ENCODE measurements at regions not wholly inside any gene's neighbourhood (a gene's known extent, or its start where the extent isn't known, plus 50 kb on each side); places are given as distances from the start of the nearest gene placed in this dataset.

DNA sequence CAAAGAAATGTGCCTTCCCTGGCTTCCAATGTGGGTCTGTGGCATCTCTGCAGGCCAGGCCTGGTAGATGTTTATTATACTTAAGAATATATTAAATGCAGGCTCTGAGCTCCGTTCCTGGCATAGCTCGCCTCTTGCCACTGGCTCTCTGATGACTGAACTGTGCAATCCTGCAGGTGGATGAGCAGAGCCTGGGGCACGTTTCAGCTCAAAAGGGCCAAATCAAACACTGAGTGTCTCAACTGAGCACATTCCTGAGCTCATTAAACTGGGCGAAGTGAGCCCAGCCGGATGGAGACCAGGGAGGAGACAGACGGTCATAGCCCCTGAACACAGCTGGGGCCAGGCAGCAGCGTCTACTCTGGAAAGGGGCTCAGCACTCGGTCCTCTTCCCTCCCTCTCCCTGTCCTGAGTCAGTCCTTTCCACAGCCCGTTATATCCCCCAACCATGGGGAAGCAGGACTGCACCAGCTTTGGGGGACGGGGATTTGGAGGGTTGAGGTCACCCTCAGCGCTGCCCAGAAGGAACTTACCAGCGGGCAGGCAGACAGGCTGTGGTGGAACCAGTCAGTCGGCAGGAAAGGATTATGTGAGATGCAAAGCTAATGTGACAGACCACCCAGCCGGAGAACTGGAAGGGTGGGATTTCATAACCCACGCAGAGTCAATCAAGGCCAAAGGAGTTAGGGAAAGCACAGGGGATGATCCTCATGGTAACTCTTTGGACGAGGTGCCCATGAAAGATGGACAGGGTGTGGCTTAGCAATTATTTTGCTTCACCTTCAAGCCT, 77.4 kb upstream of the ANKRD34C start:
- H3K36me3 Mint-ChIP-seq (ENCODE audit: insufficient read depth, unreplicated experiment) = no peaks in the 10 kb centered on the region
- no peaks in the 10 kb centered on the region for H3K9me3 Mint-ChIP-seq (ENCODE audit: unreplicated experiment)
- DNase-seq (ENCODE audit: unreplicated experiment) = no peak
- no peak overlapping the region for H3K4me3 Mint-ChIP-seq (ENCODE audit: unreplicated experiment)
- CTCF ChIA-PET = interaction anchor here (5.8 kb wide), 1 partner anchor 21 kb away, joined by 36 read pairs; no protein-coding TSS in a partner anchor
- POLR2A ChIA-PET = interaction anchor here (0.6 kb wide), 1 partner anchor 41 kb away, joined by 4 read pairs; no protein-coding TSS in a partner anchor
- TF ChIP-seq, protein P1, sequence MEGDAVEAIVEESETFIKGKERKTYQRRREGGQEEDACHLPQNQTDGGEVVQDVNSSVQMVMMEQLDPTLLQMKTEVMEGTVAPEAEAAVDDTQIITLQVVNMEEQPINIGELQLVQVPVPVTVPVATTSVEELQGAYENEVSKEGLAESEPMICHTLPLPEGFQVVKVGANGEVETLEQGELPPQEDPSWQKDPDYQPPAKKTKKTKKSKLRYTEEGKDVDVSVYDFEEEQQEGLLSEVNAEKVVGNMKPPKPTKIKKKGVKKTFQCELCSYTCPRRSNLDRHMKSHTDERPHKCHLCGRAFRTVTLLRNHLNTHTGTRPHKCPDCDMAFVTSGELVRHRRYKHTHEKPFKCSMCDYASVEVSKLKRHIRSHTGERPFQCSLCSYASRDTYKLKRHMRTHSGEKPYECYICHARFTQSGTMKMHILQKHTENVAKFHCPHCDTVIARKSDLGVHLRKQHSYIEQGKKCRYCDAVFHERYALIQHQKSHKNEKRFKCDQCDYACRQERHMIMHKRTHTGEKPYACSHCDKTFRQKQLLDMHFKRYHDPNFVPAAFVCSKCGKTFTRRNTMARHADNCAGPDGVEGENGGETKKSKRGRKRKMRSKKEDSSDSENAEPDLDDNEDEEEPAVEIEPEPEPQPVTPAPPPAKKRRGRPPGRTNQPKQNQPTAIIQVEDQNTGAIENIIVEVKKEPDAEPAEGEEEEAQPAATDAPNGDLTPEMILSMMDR (IDR thresholded peaks at IDR 0.05; ENCODE audit: unreplicated experiment) = no peak
- intact Hi-C loops (cut with micrococcal nuclease) = no loop called here
- no peaks in the 10 kb centered on the region for H3K4me1 Mint-ChIP-seq (ENCODE audit: insufficient read depth, unreplicated experiment)
- BruUV-seq (replicated peaks) = no TSS peak
- no peak overlapping the region for H3K27ac Mint-ChIP-seq (ENCODE audit: low read depth, unreplicated experiment)
- H3K27me3 Mint-ChIP-seq (ENCODE audit: insufficient read depth, unreplicated experiment) = peaks cover 70% of the 10 kb centered on the region

DNA sequence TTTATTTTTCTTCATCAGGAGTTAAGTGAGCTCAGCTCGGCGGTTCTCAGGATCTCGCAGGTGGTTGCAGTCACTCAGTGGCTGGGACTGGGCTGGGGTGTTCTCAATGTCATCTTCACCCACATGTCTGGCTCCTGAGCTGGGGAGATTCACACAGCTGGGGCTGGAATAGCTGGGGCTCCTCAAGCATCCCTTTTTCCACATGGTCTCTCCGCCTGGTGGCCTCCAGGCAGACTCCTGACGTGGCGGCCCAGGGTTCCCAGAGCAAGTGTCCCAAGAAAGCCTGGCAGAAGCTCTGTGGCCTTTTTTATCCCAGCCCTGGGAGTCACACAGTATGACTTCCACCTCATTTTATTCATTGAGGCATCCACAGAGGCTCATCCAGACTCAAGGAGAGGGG, 84.1 kb upstream of the ANKRD34C start:
- BruUV-seq (replicated peaks) = no TSS peak
- no peaks in the 10 kb centered on the region for H3K36me3 Mint-ChIP-seq (ENCODE audit: insufficient read depth, unreplicated experiment)
- no peak overlapping the region for H3K4me3 Mint-ChIP-seq (ENCODE audit: unreplicated experiment)
- H3K27ac Mint-ChIP-seq (ENCODE audit: low read depth, unreplicated experiment) = no peak overlapping the region
- TF ChIP-seq, protein P1 (IDR thresholded peaks at IDR 0.05; ENCODE audit: unreplicated experiment) = no peak
- H3K4me1 Mint-ChIP-seq (ENCODE audit: insufficient read depth, unreplicated experiment) = no peaks in the 10 kb centered on the region
- intact Hi-C loops (cut with micrococcal nuclease) = no loop called here
- peaks cover 56% of the 10 kb centered on the region for H3K27me3 Mint-ChIP-seq (ENCODE audit: insufficient read depth, unreplicated experiment)
- ChIA-PET CTCF (interaction anchor here (0.7 to 2.7 kb wide), 2 partner anchors 12 to 14 kb away, joined by 4 to 21 read pairs; no protein-coding TSS in a partner anchor), POLR2A (no interaction called here)
- DNase-seq (ENCODE audit: unreplicated experiment) = no peak
- H3K9me3 Mint-ChIP-seq (ENCODE audit: unreplicated experiment) = no peaks in the 10 kb centered on the region

DNA sequence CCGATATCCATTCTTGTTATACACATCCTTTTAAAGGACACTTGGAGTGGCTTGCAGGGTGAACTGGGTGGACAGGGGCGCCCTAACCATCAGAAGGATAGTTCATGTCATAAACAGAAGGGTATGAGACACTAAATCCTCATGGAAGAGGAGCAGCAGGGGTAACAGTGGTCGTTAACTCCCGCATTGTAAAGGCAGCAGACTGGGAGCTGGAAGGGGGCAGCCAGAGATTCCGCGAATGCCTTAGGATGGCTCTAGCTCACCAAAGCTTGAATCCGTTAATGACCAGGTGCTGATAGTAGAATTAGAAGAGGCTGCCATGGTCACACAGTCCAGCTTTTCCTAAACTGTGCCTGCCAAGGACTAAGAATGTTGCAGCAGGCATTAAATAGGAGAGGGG, 85.2 kb upstream of the ANKRD34C start:
- H3K27ac Mint-ChIP-seq (ENCODE audit: low read depth, unreplicated experiment) = no peak overlapping the region
- no peaks in the 10 kb centered on the region for H3K36me3 Mint-ChIP-seq (ENCODE audit: insufficient read depth, unreplicated experiment)
- no peak overlapping the region for H3K4me3 Mint-ChIP-seq (ENCODE audit: unreplicated experiment)
- intact Hi-C loops (cut with micrococcal nuclease) = no loop called here
- ChIA-PET POLR2A (interaction anchor here (0.6 kb wide), 1 partner anchor 457 kb away, joined by 3 read pairs; no protein-coding TSS in a partner anchor), CTCF (interaction anchor here (2.7 kb wide), 1 partner anchor 13 kb away, joined by 21 read pairs; no protein-coding TSS in a partner anchor)
- H3K9me3 Mint-ChIP-seq (ENCODE audit: unreplicated experiment) = no peaks in the 10 kb centered on the region
- TF ChIP-seq, protein P1 (IDR thresholded peaks at IDR 0.05; ENCODE audit: unreplicated experiment) = no peak
- no TSS peak for BruUV-seq (replicated peaks)
- H3K27me3 Mint-ChIP-seq (ENCODE audit: insufficient read depth, unreplicated experiment) = peaks cover 45% of the 10 kb centered on the region
- H3K4me1 Mint-ChIP-seq (ENCODE audit: insufficient read depth, unreplicated experiment) = no peaks in the 10 kb centered on the region
- DNase-seq (ENCODE audit: unreplicated experiment) = no peak

DNA sequence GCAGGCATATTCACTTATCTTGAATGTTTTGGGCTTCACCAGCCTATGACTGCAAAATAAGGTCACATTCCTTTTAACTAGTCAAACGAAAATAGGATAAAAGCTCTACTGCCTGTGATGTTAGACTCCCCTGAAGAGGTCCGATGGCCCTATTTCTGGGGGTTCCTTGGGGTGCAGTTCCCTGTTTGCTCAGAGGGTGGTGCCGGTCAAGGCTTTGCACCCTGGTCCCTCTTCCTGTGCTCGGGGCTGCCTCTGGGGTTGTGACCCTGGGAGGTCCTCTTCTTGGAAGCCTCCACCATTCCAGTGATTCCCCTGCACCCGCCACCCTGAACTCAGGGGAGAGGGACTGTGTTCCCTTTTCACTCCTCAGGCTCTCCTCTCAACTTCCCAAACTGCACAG, 86.7 kb upstream of the ANKRD34C start:
- CTCF ChIA-PET = interaction anchor here (1.4 kb wide), 1 partner anchor 11 kb away, joined by 4 read pairs; no protein-coding TSS in a partner anchor
- no peak overlapping the region for H3K27ac Mint-ChIP-seq (ENCODE audit: low read depth, unreplicated experiment)
- H3K36me3 Mint-ChIP-seq (ENCODE audit: insufficient read depth, unreplicated experiment) = no peaks in the 10 kb centered on the region
- H3K4me1 Mint-ChIP-seq (ENCODE audit: insufficient read depth, unreplicated experiment) = no peaks in the 10 kb centered on the region
- H3K9me3 Mint-ChIP-seq (ENCODE audit: unreplicated experiment) = no peaks in the 10 kb centered on the region
- BruUV-seq (replicated peaks) = no TSS peak
- no peak overlapping the region for H3K4me3 Mint-ChIP-seq (ENCODE audit: unreplicated experiment)
- no peak for DNase-seq (ENCODE audit: unreplicated experiment)
- POLR2A ChIA-PET = no interaction called here
- TF ChIP-seq, protein P1 (IDR thresholded peaks at IDR 0.05; ENCODE audit: unreplicated experiment) = no peak
- intact Hi-C loops (cut with micrococcal nuclease) = no loop called here
- peaks cover 30% of the 10 kb centered on the region for H3K27me3 Mint-ChIP-seq (ENCODE audit: insufficient read depth, unreplicated experiment)
